HL-60/S4 (cell line): ENCODE measurements at regions not wholly inside any gene's neighbourhood (a gene's known extent, or its start where the extent isn't known, plus 50 kb on each side); places are given as distances from the start of the nearest gene placed in this dataset.

Experiments
- in situ Hi-C: fragments of 300-500 bp; cut with MboI; formaldehyde crosslinking; loops from 2 replicates; pipeline ENCODE4 v1.14.3; 2022; ENCODE audit warnings: low sequenced_read_pairs

GRCh38 chr11:42161886-42162285, 702.4 kb upstream of the LRRC4C start:
- in situ Hi-C loops, result no loop called here

GRCh38 chr11:42169191-42169590, 709.7 kb upstream of the LRRC4C start:
- in situ Hi-C loops, result no loop called here

GRCh38 chr11:42170601-42171000, 711.1 kb upstream of the LRRC4C start:
- in situ Hi-C loops, result no loop called here

- in situ Hi-C loops, result no loop called here
Observed at GRCh38 chr11:42171046-42171445, 711.6 kb upstream of the LRRC4C start.

- in situ Hi-C loops, result no loop called here
Observed at GRCh38 chr11:42172441-42172840, 713.0 kb upstream of the LRRC4C start.

DNA sequence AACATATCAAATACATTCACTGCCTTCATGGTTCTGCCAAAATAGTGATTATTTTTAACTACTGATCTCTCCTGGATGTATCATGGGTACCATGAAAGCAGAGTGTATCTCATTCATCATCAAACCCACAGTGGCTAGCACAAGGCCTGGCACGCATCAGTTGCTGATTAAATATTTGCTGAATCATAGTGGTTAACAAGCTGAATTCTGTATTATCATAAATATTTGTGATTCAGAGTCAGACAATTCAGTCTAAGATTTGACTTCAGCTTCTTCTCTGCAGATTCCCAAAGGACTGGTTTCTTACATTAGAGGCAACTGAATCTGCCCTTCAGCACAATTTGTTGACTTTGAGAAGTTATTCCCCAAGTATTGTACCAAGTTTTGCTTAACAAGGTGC, 715.8 kb upstream of the LRRC4C start:
- in situ Hi-C loops, result no loop called here

GRCh38 chr11:42179216-42179615, 719.8 kb upstream of the LRRC4C start:
- in situ Hi-C loops, result no loop called here

GRCh38 chr11:42195289-42196013, 736.0 kb upstream of the LRRC4C start:
- in situ Hi-C loops, result no loop called here

DNA sequence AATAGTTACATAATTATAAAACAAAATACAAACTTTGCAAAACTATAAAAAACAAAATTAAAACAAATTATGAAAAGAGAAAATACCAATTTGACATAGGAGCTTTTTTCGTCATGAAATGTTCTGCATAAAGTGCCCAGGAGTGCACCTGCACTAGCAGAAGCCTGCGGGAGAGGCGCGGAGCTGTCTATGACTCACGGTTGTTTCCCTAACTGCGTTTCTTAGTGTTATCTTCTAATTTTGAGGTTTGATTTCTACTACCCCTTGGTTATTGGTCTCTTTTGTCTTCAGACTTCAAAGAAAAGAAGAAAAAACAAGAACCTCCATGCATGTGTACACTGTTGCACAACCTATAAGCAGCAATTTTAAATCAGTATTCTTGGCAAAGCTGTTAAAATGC, 740.9 kb upstream of the LRRC4C start:
- in situ Hi-C loops, result no loop called here

GRCh38 chr11:42201603-42202148, 742.2 kb upstream of the LRRC4C start:
- in situ Hi-C loops, result no loop called here

- in situ Hi-C loops, result no loop called here
Observed at GRCh38 chr11:42205518-42205917, 746.1 kb upstream of the LRRC4C start.

DNA sequence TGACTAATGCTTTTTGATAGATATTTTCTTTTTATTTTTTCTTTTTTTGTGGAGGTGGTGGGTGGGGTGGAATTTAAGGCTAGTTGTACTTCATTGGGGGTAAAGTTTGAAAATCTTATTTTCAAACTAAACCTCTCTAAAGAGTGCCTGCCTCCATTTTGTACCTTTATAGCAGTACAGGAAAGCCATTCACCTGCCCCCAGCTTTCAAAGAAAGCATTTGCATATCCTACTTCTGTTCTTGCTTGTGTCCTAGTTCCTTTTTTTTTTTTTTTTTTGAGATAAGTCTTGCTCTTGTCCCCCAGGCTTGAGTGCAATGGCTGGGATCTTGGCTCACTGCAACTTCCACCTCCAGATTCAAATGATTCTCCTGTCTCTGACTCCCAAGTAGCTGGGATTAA, 766.2 kb upstream of the LRRC4C start:
- in situ Hi-C loops, result no loop called here

DNA sequence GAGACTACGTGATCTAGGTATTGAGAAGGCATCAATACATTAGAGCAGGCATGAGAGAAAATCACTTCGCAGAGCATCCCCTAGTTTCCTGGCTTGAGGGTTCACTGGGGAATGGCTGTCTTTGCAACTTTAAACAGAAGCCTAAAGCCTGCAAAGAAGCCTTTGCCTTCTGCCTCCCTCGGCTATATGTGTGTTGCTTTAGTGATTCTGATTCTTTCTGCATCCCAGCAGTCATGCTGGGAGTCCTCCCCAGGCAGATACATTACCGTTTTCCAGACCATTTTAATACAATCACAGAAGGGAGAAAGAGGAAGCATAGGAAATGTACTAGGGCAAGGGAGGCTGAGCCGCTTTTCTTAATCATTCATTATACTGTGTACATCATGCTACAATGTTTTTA, 773.2 kb upstream of the LRRC4C start:
- in situ Hi-C loops, result no loop called here

DNA sequence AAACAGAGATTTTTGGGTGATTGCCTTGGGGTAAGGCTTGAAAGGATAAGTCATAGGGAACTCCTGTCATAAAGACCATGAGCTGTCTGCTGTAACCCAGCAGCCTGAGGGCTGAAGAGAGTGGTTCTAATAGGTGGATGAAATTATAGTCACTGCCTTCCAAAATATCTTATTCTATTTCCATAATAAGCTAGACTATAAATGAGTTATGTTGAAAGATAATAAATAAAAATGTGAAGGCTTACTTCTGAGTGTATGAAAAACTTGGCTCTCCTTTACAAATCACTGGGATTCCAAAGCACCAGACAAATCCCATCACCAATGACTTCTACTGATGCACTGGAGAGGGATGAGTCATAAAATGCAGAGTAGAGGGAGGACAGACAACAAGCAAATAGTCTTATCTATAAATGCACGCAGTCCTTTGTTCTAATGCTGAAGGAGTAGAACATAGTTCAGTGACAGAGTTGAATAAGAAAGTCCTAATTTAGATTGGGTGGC, 775.0 kb upstream of the LRRC4C start:
- in situ Hi-C loops, result no loop called here

DNA sequence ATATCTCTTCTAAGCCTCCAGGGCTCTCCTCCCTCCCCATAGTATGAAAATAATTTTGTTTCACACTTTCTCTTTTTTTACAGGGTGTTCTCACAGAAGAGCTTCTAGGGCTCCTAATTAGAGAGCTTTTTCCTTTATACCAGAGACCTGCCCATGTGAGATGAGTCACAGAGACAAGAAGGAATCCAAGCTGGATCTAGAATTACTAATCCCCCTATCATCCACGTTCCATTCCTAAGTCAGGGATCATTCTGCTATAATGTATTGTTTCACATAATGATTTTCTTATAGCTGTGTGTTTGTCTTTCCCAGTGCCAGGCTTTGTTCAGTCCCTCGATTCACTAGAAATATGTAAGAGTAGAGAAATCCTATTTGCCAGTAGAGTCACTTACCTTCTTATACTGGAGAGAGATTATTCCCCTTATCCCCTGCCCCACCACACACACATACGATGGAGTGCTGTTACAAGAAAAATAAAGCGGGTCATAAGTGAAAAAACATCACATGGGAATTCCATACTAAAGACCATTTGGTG, 778.3 kb upstream of the LRRC4C start:
- in situ Hi-C loops, result no loop called here

DNA sequence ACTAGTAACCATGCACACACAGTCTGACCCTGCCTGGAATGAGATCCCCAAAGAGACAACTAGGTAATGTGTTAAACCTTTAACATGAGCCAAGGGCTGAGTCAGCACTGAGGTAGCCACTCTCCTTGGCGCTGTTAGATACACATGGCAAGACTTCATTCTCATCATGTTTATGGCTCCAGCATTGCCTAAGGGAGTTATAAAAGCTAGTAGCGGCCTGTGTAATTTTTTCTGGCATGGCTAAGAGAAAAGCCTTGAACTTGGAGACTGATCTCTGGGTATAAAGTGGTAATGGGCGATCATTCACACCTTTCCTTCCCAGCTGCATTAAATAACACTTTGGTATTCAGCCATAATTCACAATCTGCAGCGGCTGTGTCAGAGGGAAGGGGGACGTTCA, 779.7 kb upstream of the LRRC4C start:
- in situ Hi-C loops, result no loop called here

DNA sequence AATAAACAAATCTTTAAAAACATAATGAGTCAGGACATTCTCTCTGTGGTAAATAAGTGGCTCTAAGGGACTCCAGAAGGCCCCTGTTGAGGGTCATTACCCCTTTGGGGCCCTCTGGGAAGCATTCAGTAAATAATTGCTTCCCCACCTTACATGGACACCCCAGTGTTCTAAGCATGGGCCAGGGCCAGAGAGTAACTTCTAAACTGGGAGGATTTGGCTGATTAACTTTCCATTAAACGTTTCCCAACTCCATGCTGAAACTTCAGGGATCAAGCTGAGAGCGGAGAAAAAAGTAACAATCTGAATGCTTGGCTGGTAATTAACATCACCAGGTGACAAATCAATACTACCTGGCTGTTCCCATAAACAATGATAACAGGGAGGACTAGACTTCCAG, 783.9 kb upstream of the LRRC4C start:
- in situ Hi-C loops, result no loop called here

DNA sequence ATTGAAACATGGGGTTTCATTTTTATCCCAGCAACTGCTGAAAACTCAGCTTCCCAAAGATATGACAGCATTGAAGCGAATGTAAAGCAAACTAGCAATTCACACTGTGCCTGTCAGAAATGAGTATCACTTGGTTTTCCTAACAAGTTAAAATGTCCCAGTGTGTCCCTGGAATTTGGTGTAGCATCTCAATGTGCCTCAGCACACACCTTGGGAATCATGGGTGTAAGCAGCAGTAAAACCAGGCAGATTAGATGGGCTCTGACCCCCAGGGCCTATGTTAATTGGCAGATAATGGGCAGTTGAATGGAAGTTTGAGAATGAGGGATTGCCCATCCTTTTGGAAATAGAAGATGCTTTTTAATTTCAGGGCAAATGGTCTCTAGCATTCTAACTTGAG, 784.9 kb upstream of the LRRC4C start:
- in situ Hi-C loops, result no loop called here

DNA sequence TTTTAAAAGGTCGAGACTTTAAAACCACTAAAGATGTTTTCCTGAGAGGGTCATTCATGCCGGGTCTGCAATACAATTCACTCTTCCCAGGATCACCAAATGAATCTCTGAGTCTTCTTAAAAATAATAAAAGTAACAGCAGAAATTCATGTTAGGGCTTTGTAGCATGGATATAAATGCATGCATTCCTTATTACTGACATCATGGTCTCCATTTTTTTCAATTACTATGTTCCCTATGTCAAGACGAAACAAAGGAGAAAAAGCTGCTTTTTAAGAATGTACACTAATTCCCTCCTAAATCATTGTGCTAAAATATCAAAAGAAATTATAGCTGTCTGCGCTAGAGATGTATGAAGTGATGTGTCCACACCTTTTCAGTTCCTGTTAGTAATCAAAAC, 789.9 kb upstream of the LRRC4C start:
- in situ Hi-C loops, result no loop called here

GRCh38 chr11:42249956-42250355, 790.5 kb upstream of the LRRC4C start:
- in situ Hi-C loops, result no loop called here

DNA sequence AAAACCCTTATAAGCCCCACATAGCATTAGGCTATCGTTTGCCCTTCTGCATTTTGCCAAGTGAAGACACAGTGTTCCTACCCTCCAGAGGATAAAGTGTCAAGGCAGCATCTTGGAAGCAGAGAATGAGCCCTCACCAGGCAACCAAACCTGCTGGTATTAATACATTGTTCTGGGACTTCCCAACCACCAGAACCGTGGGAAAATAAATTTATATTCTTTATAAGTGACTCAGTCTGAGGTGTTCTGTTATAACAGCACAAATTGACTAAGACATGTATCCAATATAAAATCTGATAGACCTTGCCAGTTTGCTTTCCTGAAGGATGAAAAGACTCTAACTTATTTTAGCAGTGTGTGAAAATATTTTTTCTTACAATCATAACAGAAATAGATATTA, 792.5 kb upstream of the LRRC4C start:
- in situ Hi-C loops, result no loop called here

DNA sequence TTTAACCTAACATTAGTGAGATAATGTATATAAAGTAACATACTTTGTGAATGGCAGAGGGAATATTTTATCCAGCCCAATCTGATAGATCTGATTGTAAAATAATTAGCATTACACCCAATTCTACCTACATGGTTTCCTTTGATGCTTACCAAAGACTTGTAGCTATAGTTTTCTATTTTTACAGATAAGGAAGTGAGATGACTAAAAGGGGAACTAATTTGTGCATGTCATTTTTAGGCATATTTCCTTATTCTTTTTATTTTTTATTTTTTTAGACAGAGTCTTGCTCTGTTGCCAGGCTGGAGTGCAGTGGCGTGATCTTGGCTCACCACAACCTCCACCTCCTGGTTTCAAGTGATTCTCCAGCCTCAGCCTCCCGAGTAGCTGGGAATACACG, 793.7 kb upstream of the LRRC4C start:
- in situ Hi-C loops, result no loop called here

- in situ Hi-C loops, result no loop called here
Observed at GRCh38 chr11:42255906-42256305, 796.5 kb upstream of the LRRC4C start.
